ENCODE measurements at regions not wholly inside any gene's neighbourhood (a gene's known extent, or its start where the extent isn't known, plus 50 kb on each side); places are given as distances from the start of the nearest gene placed in this dataset.

- DNase-seq = no peak
Observed at GRCh38 chr12:114743289-114743688, 59.3 kb upstream of the TBX3 start.

GRCh38 chr12:114742363-114742762 lies 58.4 kb upstream of the TBX3 start:
- no peak for DNase-seq

GRCh38 chr12:114741940-114742339 lies 58.0 kb upstream of the TBX3 start:
- DNase-seq = no peak

GRCh38 chr12:114740448-114740847 lies 56.5 kb upstream of the TBX3 start:
- DNase-seq = no peak

- no peak for DNase-seq
Observed at GRCh38 chr12:114738460-114739184, 54.6 kb upstream of the TBX3 start.

- no peak for DNase-seq
Observed at GRCh38 chr12:114735680-114736374, 51.9 kb upstream of the TBX3 start.

- no peak for DNase-seq
Observed at GRCh38 chr12:114735011-114735410, 51.0 kb upstream of the TBX3 start.

GRCh38 chr12:114733919-114734318 lies 49.9 kb upstream of the TBX3 start:
- no peak for DNase-seq
